ENCODE measurements at regions not wholly inside any gene's neighbourhood (a gene's known extent, or its start where the extent isn't known, plus 50 kb on each side); places are given as distances from the start of the nearest gene placed in this dataset.

GRCh38 chr10:113422371-113422770 lies 130.5 kb upstream of the HABP2 start:
- TF ChIP-seq CTCF (IDR thresholded peaks at IDR 0.05) (no peak), POLR2A (IDR thresholded peaks at IDR 0.05) (no peak)
- Histone ChIP-seq H3K4me1 (no peaks in the 10 kb centered on the region), H3K36me3 (ENCODE audit: low read depth, missing control alignments) (no peaks in the 10 kb centered on the region), H3K9me3 (no peaks in the 10 kb centered on the region), H3K4me3 (no peak overlapping the region), H3K27ac (no peak overlapping the region), H3K27me3 (no peaks in the 10 kb centered on the region)
- intact Hi-C loops (cut with DNase I; ENCODE audit: low total_unique reads): no loop called here
- 95 to 98% methylated on average over 2 of the region's 2 CpGs for WGBS, 2 donors
- DNase-seq: no peak

GRCh38 chr10:113423981-113424721 lies 128.7 kb upstream of the HABP2 start:
- Histone ChIP-seq H3K4me1 (no peaks in the 10 kb centered on the region), H3K27me3 (no peaks in the 10 kb centered on the region), H3K4me3 (no peak overlapping the region), H3K36me3 (ENCODE audit: low read depth, missing control alignments) (no peaks in the 10 kb centered on the region), H3K9me3 (no peaks in the 10 kb centered on the region), H3K27ac (no peak overlapping the region)
- intact Hi-C loops (cut with DNase I; ENCODE audit: low total_unique reads): no loop called here
- no peak for TF ChIP-seq CTCF (IDR thresholded peaks at IDR 0.05)
- TF ChIP-seq POLR2A (IDR thresholded peaks at IDR 0.05): no peak
- peak; percentile 20 for DNase-seq
- 51 to 62% methylated on average over 14 of the region's 14 CpGs for WGBS, 2 donors

DNA sequence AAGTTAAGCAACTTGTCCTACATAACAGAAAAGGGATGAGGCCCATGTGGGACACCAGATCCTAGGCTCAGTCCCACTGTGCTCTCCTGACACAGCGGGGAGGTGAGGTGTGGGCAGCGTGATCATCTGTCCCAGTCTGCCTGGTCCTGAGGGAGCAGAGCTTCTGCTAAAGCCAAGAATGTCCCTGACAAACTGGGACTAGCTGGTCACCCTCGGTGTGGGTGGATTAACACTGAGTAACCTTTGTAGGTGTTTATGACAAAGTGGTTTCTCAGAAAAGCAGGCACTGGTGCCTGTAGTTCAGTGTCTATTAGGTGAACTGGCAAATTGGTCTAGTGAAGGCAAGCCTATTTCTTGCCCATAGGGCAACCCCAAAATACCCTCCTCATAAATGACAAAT lies 127.8 kb upstream of the HABP2 start:
- no peaks in the 10 kb centered on the region for H3K27me3 ChIP-seq
- H3K4me1 ChIP-seq: no peaks in the 10 kb centered on the region
- 55 to 88% methylated on average over 2 to 3 of the region's 3 CpGs for WGBS, 2 donors
- TF ChIP-seq POLR2A (IDR thresholded peaks at IDR 0.05): no peak
- no peak for DNase-seq
- H3K4me3 ChIP-seq: no peak overlapping the region
- H3K9me3 ChIP-seq: no peaks in the 10 kb centered on the region
- H3K27ac ChIP-seq: no peak overlapping the region
- no peaks in the 10 kb centered on the region for H3K36me3 ChIP-seq (ENCODE audit: low read depth, missing control alignments)
- intact Hi-C loops (cut with DNase I; ENCODE audit: low total_unique reads): no loop called here

DNA sequence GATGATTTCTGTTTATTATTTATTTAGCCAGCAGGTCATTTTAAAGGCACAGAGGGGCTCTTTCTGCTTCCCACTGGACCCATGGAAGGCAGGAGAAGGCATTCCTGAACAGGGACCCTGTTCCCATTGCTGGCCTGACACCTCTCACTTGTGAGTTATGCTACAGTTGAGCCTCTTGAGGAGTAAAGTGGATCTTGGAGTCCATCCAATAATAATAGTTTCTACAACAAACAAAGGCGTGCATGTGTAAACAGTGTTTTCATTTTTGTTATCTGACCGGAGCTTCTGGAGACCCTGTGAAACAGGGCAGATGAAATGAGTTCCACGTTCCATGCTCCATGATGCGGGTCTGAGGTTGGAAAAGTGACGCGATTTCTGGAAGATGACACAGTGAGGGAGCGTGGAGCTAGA lies 127.3 kb upstream of the HABP2 start:
- TF ChIP-seq CTCF (IDR thresholded peaks at IDR 0.05) (no peak), POLR2A (IDR thresholded peaks at IDR 0.05) (no peak)
- Histone ChIP-seq H3K36me3 (ENCODE audit: low read depth, missing control alignments) (no peaks in the 10 kb centered on the region), H3K27ac (no peak overlapping the region), H3K4me3 (no peak overlapping the region), H3K4me1 (no peaks in the 10 kb centered on the region), H3K27me3 (no peaks in the 10 kb centered on the region), H3K9me3 (no peaks in the 10 kb centered on the region)
- 55 to 79% methylated on average over 7 of the region's 7 CpGs for WGBS, 2 donors
- DNase-seq: no peak
- intact Hi-C loops (cut with DNase I; ENCODE audit: low total_unique reads): no loop called here

GRCh38 chr10:113426181-113426877 lies 126.5 kb upstream of the HABP2 start:
- H3K4me3 ChIP-seq: no peak overlapping the region
- H3K9me3 ChIP-seq: no peaks in the 10 kb centered on the region
- no peaks in the 10 kb centered on the region for H3K27me3 ChIP-seq
- intact Hi-C loops (cut with DNase I; ENCODE audit: low total_unique reads): no loop called here
- H3K27ac ChIP-seq: no peak overlapping the region
- TF ChIP-seq POLR2A (IDR thresholded peaks at IDR 0.05) (no peak), CTCF (IDR thresholded peaks at IDR 0.05) (no peak)
- H3K4me1 ChIP-seq: no peaks in the 10 kb centered on the region
- WGBS, 2 donors: 84 to 94% methylated on average over 5 to 8 of the region's 8 CpGs
- no peaks in the 10 kb centered on the region for H3K36me3 ChIP-seq (ENCODE audit: low read depth, missing control alignments)
- DNase-seq: no peak
